ENCODE measurements at regions not wholly inside any gene's neighbourhood (a gene's known extent, or its start where the extent isn't known, plus 50 kb on each side); places are given as distances from the start of the nearest gene placed in this dataset.

DNA sequence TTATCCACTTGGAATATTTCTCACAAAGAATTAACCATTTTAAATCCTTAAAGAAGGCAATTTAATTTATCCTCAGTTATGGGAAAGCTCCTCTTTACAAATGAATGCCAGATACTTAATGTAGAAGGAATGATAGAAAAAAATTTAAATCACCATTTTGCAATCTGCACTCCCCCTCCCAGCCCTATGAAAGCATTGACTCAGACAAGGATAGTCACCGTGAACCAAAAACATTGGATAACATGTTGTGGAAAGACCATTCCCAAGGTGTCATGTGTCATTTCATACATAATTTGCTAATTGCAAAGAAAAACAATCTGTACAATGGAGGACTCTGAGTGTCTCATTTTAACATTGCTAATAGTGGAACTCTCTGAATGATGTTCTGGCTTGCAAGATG lies 421.0 kb downstream of the TXNL1 start:
- TF ChIP-seq, protein P1, sequence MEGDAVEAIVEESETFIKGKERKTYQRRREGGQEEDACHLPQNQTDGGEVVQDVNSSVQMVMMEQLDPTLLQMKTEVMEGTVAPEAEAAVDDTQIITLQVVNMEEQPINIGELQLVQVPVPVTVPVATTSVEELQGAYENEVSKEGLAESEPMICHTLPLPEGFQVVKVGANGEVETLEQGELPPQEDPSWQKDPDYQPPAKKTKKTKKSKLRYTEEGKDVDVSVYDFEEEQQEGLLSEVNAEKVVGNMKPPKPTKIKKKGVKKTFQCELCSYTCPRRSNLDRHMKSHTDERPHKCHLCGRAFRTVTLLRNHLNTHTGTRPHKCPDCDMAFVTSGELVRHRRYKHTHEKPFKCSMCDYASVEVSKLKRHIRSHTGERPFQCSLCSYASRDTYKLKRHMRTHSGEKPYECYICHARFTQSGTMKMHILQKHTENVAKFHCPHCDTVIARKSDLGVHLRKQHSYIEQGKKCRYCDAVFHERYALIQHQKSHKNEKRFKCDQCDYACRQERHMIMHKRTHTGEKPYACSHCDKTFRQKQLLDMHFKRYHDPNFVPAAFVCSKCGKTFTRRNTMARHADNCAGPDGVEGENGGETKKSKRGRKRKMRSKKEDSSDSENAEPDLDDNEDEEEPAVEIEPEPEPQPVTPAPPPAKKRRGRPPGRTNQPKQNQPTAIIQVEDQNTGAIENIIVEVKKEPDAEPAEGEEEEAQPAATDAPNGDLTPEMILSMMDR (IDR thresholded peaks at IDR 0.05): no peak
- no peak for TF ChIP-seq POLR2A (IDR thresholded peaks at IDR 0.05)
- no peaks in the 10 kb centered on the region for H3K4me1 ChIP-seq
- H3K27me3 ChIP-seq: no peaks in the 10 kb centered on the region
- no peak overlapping the region for H3K4me3 ChIP-seq
- DNase-seq: no peak
- H3K36me3 ChIP-seq (ENCODE audit: low read depth, missing control alignments): no peaks in the 10 kb centered on the region
- H3K27ac ChIP-seq: no peak overlapping the region
- H3K9me3 ChIP-seq: no peaks in the 10 kb centered on the region
- intact Hi-C loops (cut with DNase I; ENCODE audit: low total_unique reads): no loop called here
- 94 to 97% methylated on average over 1 of the region's 1 CpG for WGBS, 2 donors

DNA sequence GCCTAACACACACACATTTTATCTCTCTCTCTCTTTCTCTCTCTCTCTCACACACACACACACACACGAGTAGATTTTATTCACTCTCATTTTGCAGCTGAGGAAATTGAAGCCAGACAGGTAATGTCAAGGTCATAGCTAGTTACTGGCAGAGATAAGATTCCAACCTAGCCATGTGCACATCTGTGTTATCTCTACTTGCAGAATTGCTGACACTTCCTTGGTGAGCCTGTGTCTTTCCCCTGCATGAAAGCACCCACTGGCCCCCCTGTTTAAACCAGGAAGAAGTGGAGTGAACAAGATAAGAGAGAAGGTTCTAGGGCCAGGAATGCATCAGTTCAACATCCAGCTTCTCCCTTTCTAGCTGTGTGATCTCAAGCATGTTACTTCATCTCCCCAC lies 423.7 kb downstream of the TXNL1 start:
- H3K4me3 ChIP-seq: no peak overlapping the region
- no peaks in the 10 kb centered on the region for H3K27me3 ChIP-seq
- H3K36me3 ChIP-seq (ENCODE audit: low read depth, missing control alignments): no peaks in the 10 kb centered on the region
- H3K9me3 ChIP-seq: no peaks in the 10 kb centered on the region
- no peaks in the 10 kb centered on the region for H3K4me1 ChIP-seq
- TF ChIP-seq POLR2A (IDR thresholded peaks at IDR 0.05): no peak
- TF ChIP-seq, protein P1 (IDR thresholded peaks at IDR 0.05): no peak
- intact Hi-C loops (cut with DNase I; ENCODE audit: low total_unique reads): no loop called here
- no peak for DNase-seq
- 21 to 50% methylated on average over 1 of the region's 1 CpG for WGBS, 2 donors
- no peak overlapping the region for H3K27ac ChIP-seq

DNA sequence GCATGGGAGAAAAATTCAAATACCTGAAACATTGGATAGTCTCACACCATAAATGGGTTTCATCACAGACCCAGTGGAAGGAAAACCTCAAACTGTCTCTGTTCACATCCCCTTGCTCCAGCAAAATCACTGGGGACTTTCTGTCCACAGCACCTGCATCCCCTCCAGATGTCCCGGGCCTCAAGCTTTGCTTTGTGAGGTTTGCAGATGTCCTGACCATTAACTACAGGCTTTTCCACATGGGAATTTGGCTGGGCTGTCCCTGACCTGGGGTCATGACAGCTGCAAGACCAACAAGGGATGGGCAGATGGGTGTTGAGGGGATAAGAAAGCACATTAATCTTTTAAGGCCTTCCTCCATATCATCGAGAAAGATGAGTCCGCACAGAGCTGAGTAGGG lies 427.9 kb downstream of the TXNL1 start:
- TF ChIP-seq, protein P1 (IDR thresholded peaks at IDR 0.05): no peak
- TF ChIP-seq POLR2A (IDR thresholded peaks at IDR 0.05): no peak
- no peak for DNase-seq
- Histone ChIP-seq H3K4me3 (no peak overlapping the region), H3K27me3 (no peaks in the 10 kb centered on the region), H3K4me1 (no peaks in the 10 kb centered on the region), H3K36me3 (ENCODE audit: low read depth, missing control alignments) (no peaks in the 10 kb centered on the region), H3K27ac (no peak overlapping the region), H3K9me3 (no peaks in the 10 kb centered on the region)
- WGBS, 2 donors: 75 to 80% methylated on average over 2 to 3 of the region's 3 CpGs
- intact Hi-C loops (cut with DNase I; ENCODE audit: low total_unique reads): no loop called here

DNA sequence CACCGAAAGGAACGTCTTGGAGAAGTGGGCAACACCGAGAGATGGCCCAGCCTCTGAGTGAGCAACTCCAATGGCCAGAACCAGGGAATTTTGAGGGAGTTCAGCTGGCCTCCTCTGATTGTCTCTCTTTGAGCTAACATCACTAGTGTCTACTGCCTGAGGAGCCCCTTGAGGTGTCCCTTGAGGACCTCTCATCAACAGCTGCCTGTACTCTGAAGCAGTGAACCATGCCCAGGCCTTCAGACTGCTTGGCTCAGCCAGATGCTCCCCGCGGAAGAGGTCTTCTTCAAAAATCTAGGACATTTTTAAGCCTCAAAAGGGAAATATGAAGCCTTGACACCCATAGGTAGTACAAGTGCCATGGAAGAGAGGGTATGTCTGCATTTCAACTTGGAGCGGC lies 430.4 kb downstream of the TXNL1 start:
- no peaks in the 10 kb centered on the region for H3K36me3 ChIP-seq (ENCODE audit: low read depth, missing control alignments)
- no peak overlapping the region for H3K27ac ChIP-seq
- no peaks in the 10 kb centered on the region for H3K27me3 ChIP-seq
- no peaks in the 10 kb centered on the region for H3K9me3 ChIP-seq
- no peak overlapping the region for H3K4me3 ChIP-seq
- 95 to 98% methylated on average over 6 of the region's 6 CpGs for WGBS, 2 donors
- intact Hi-C loops (cut with DNase I; ENCODE audit: low total_unique reads): no loop called here
- DNase-seq: no peak
- no peak for TF ChIP-seq POLR2A (IDR thresholded peaks at IDR 0.05)
- TF ChIP-seq, protein P1 (IDR thresholded peaks at IDR 0.05): no peak
- no peaks in the 10 kb centered on the region for H3K4me1 ChIP-seq

DNA sequence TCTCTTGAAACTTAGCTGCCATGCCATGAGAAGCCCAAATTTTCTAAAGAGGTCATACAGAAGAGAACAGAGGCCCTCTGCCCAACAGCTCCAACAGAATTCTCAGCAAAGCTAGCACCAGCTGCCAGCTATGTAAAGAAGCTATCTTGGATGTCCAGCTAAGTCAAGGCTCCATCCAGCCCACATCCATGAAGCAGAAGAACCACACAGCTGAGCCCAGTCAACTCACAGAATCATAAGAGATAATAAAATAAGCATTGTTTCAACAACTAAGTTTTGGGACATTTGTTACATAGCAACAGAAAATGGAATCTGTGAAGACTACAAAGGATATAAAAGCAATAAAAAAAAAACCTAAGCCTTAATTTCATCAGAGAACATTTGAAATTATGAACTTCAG lies 434.3 kb downstream of the TXNL1 start:
- intact Hi-C loops (cut with DNase I; ENCODE audit: low total_unique reads): no loop called here
- no peaks in the 10 kb centered on the region for H3K36me3 ChIP-seq (ENCODE audit: low read depth, missing control alignments)
- H3K4me3 ChIP-seq: no peak overlapping the region
- no peaks in the 10 kb centered on the region for H3K9me3 ChIP-seq
- no peak for DNase-seq
- no peak overlapping the region for H3K27ac ChIP-seq
- no peaks in the 10 kb centered on the region for H3K27me3 ChIP-seq
- H3K4me1 ChIP-seq: no peaks in the 10 kb centered on the region
- TF ChIP-seq POLR2A (IDR thresholded peaks at IDR 0.05): no peak
- TF ChIP-seq, protein P1 (IDR thresholded peaks at IDR 0.05): no peak
